OCI-M2 (cell line): ENCODE measurements at regions not wholly inside any gene's neighbourhood (a gene's known extent, or its start where the extent isn't known, plus 50 kb on each side); places are given as distances from the start of the nearest gene placed in this dataset.
"Not testable (repeated sequence)": the region's sequence is repeated elsewhere in the genome, so short reads cannot be mapped to it uniquely, and the experiment has no call there.

Source experiments
- DNase-seq: peaks from one replicate; lab custom pipeline; 2025; ENCODE audit not compliant: unreplicated experiment; lab: John Stamatoyannopoulos, UW

DNA sequence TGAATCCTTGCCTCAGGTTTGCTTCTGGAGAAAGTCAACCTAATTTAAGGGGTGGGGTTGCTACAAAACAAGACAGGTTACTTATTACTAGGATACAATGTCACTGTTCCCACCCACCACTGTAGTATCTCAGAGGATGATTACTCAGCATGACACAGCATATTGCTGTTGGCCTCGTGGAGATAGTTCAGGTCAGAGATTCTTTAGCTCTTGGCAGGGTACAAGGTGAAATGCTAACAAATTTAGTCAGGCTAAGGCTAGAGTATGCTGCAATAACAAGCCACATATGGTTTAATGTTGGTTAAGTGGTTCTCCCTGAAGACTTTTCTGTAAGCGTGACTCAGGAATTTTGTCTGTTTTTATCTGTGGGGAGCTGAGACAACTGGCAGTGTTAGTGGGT lies 161.8 kb downstream of the EDEM1 start:
- no peak for DNase-seq

- DNase-seq: no peak
Measured at GRCh38 chr3:5357089-5357488, 169.6 kb downstream of the EDEM1 start.

DNA sequence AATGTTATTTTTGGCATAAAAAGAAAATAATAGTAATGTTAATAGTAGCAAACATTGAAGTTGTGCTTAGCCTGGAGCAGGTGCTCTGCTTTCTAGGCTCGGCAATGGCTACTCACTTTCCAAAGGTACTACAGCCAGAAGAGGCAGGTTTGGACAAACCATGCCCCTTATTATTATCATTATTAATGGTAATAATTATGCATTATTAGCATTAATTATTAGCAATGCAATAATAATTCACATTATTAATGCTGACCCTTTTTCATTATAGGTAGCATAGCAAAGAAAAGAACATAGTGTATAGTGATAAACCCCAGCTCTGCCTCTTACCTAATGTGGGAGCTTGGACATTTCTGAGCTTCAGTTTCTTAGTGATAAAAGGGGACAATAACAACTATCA lies 171.4 kb downstream of the EDEM1 start:
- no peak for DNase-seq

- no peak for DNase-seq
Measured at GRCh38 chr3:5360453-5360852, 172.9 kb downstream of the EDEM1 start.

GRCh38 chr3:5366746-5367145 lies 179.2 kb downstream of the EDEM1 start:
- no peak for DNase-seq

- not testable (repeated sequence) for DNase-seq
Measured at GRCh38 chr3:5371555-5371954, 184.0 kb downstream of the EDEM1 start.

- no peak for DNase-seq
Measured at GRCh38 chr3:5376761-5377160, 189.3 kb downstream of the EDEM1 start.

DNA sequence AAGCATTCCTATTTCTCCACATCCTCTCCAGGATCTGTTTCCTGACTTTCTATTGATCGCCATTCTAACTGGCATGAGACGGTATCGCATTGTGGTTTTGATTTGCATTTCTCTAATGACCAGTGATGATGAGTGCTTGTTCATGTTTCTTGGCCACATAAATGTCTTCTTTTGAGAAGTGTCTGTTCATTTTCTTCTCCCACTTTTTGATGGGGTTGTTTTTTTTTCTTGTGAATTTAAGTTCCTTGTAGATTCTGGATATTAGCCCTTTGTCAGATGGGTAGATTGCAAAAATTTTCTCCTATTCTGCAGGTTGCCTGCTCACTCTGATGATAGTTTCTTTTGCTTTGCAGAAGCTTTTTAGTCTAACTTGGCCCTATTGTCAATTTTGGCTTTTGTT lies 191.8 kb downstream of the EDEM1 start:
- not testable (repeated sequence) for DNase-seq

DNA sequence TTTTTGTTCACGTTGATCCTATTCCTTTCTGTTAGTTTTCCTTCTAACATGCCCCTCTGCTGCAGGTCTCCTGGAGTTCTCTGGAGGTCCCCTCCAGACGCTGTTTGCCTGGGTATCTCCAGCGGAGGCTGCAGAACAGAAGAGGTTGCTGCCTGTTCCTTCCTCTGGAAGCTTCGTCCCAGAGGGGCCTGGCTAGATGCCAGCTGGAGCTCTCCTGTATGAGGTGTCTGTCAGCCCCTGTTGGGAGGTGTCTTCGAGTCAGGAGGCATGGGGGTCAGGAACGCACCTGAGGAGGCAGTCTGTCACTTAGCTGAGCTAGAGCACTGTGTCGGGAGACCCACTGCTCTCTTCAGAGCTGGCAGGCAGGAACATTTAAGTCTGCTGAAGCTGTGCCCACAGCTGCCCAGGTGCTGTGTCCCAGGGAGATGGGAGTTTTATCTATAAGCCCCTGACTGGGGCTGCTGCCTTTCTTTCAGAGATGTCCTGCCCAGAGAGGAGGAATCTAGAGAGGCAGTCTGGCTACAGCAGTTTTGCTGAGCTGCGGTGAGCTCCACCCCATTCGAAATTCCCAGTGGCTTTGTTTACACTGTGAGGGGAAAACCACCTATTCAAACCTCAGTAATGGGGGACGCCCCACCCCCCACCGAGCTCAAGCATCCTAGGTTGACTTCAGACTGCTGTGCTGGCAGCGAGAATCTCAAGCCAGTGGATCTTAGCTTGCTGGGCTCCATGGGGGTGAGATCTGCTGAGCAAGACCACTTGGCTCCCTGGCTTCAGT lies 196.2 kb downstream of the EDEM1 start:
- DNase-seq: not testable (repeated sequence)

- no peak for DNase-seq
Measured at GRCh38 chr3:5384557-5385236, 197.2 kb downstream of the EDEM1 start.

DNA sequence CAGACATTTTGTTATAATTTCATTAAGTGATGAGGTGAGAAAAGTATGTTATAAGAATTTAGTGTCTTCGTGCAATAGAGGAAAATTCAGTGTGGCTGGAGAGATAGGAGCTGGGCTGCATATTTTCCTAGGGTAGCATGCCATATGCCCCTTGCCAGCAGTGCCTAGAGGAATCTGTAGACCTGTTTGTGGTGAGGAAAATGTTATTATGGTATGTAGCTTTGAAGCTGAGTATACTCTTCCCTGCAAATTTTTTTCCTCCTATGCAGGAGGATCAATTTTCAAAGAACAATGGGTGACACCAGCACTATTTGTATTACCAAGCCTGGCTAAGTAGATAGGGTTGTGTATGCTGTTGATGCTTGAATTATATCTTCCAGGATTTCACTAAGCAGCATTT lies 200.6 kb downstream of the EDEM1 start:
- no peak for DNase-seq

DNA sequence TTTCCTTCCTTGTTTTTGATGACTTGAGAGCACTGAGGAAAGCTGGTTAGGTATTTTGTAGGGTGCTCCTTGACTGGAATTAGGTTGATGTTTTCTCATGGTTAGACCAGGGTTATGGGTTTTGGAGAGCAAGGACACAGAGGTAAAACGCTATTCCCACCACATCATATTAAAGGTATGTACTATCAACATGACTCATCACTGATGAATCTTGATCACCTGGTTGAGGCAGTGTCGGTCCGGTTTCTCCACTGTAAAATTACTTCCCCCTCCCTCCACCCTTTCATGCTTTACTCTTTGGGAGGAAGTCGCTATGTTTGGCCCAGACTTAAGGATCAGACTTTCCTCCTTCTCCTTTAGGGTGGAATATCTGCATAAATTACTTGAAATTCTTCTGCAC lies 201.6 kb downstream of the EDEM1 start:
- DNase-seq: no peak

DNA sequence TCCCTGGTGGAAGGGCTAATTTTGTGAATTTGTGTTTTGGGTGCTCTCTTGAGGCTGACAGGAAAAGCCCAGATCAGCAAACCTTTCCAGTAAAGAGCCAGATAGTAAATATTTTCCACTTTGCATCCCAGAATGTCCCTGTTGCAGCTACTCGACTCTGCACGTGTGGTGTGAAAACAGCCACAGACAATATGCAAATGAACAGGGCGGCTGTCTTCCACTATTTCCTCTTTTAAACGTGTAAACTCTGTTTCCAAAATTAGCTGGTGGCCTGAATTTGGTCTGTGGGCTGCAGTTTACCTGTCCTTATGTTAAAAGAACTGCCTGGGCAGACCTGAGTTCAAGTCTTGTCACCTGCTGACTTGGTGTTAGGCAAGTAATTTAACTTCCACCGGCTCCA lies 202.7 kb downstream of the EDEM1 start:
- DNase-seq: no peak

GRCh38 chr3:5390936-5391625 lies 203.6 kb downstream of the EDEM1 start:
- DNase-seq: no peak

DNA sequence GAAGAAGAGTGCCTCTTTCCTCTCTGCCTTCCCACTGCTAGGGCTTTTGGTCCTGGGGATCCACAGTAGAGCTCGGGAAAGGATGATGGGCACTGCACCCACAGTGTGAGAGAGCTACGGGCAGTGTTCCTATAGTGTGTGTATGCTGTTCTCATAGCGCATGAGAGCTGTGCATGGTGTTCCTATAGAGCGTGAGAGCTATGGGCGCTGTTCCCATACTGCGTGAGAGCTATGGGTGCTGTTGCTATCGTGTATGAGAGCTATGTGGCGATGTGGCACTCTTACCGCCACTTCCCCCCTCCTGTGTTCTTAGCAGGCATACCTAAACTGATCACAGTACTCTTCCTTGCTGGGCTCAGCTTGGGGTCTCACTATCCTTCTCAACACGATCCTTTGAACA lies 213.5 kb downstream of the EDEM1 start:
- DNase-seq: no peak

GRCh38 chr3:5404718-5405117 lies 217.2 kb downstream of the EDEM1 start:
- DNase-seq: no peak

GRCh38 chr3:5411786-5412185 lies 224.3 kb downstream of the EDEM1 start:
- DNase-seq: no peak

- DNase-seq: no peak
Measured at GRCh38 chr3:5423076-5423475, 235.6 kb downstream of the EDEM1 start.

- no peak for DNase-seq
Measured at GRCh38 chr3:5423523-5423922, 236.0 kb downstream of the EDEM1 start.

GRCh38 chr3:5425371-5425770 lies 237.9 kb downstream of the EDEM1 start:
- DNase-seq: no peak

DNA sequence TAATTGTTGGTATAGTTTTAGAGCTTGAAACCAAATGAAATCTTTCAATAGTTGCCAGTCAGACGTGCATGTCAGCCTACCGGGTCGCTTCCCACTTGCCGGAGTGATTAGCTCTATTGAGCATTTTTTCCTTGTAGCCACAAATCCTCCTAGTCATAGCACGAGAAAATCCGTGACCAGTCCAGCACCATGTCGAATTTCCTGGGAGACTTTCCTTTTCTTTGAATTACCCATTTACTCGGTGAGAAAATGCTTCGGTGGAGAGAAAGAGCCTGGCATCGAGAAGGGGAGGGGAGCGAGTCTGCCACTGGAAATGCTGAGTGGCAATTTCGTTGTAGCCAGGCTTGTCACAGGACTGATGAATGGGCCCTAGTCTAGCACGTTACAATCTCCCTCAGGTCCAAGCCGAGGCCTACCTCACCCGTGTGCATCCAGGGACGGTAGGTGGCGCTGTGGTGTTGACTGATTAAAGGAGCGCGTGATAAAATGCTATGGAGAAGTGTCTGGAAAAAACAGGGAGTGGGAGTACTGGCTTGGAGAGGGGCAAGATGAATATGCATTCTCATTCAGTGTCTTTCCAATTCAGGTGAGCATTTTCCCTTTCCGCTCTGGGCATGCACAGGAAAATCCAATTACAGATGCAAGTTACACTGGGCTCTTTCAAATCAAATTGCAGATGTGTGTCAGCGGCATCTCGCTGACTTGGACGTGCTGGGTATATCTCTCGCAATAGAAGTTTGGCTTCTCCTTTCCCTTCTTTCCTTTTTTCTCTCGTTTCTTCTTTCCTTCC lies 238.8 kb downstream of the EDEM1 start:
- no peak for DNase-seq
